IPS-20b (cell line): ENCODE measurements at regions not wholly inside any gene's neighbourhood (a gene's known extent, or its start where the extent isn't known, plus 50 kb on each side); places are given as distances from the start of the nearest gene placed in this dataset.

Experiments used
- H3K27ac ChIP-seq: one replicate; pipeline ENCODE4 v1.5.1; 2013; ENCODE audit warnings: low read length
- H3K27me3 ChIP-seq: 2 replicates; pipeline ENCODE4 v1.6.1; 2013; ENCODE audit warnings: mild to moderate bottlenecking, low read length, inconsistent platforms; ENCODE audit not compliant: insufficient read depth
- H3K36me3 ChIP-seq: 2 replicates; pipeline ENCODE4 v1.6.1; 2013; ENCODE audit warnings: low read depth, mild to moderate bottlenecking, inconsistent platforms, low read length, moderate library complexity; ENCODE audit not compliant: insufficient read depth
- H3K4me1 ChIP-seq: 2 replicates; pipeline ENCODE4 v1.6.1; 2013; ENCODE audit warnings: mild to moderate bottlenecking, control low read depth, inconsistent platforms, low read length, moderate library complexity; ENCODE audit not compliant: insufficient read depth
- H3K4me3 ChIP-seq: 2 replicates; pipeline ENCODE4 v1.5.1; 2013; ENCODE audit warnings: mild to moderate bottlenecking, low read length, inconsistent platforms
- H3K9ac ChIP-seq: 2 replicates; pipeline ENCODE4 v1.6.1; 2013; ENCODE audit warnings: low read depth, mild to moderate bottlenecking, inconsistent platforms, low read length, moderate library complexity
- H3K9me3 ChIP-seq: 2 replicates; pipeline ENCODE4 v1.6.1; 2013; ENCODE audit warnings: mild to moderate bottlenecking, low read depth, low read length, inconsistent platforms; ENCODE audit not compliant: insufficient read depth

GRCh38 chr17:77790143-77790829 lies 168.2 kb upstream of the TNRC6C start:
- Histone ChIP-seq H3K9me3 (no peaks in the 10 kb centered on the region; the same call in 1 of the 2 replicates), H3K27me3 (peaks cover 95% of the 10 kb centered on the region), H3K9ac (peak overlapping the region; percentile 52; the same call in 1 of the 2 replicates), H3K4me3 (peak overlapping the region; percentile 47; the same call in 1 of the 2 replicates), H3K36me3 (no peaks in the 10 kb centered on the region), H3K4me1 (peaks cover 28% of the 10 kb centered on the region), H3K27ac (peak overlapping the region; percentile 33)

GRCh38 chr17:77792626-77793025 lies 165.9 kb upstream of the TNRC6C start:
- peaks cover 12% of the 10 kb centered on the region for H3K4me1 ChIP-seq
- H3K27me3 ChIP-seq = peaks cover 78% of the 10 kb centered on the region
- H3K9me3 ChIP-seq = no peaks in the 10 kb centered on the region; the same call in 1 of the 2 replicates
- H3K9ac ChIP-seq = no peak overlapping the region
- no peak overlapping the region for H3K27ac ChIP-seq
- no peaks in the 10 kb centered on the region for H3K36me3 ChIP-seq
- no peak overlapping the region for H3K4me3 ChIP-seq

- Histone ChIP-seq H3K27ac (no peak overlapping the region), H3K9ac (no peak overlapping the region), H3K4me1 (peaks cover 8% of the 10 kb centered on the region), H3K9me3 (no peaks in the 10 kb centered on the region; the same call in 1 of the 2 replicates), H3K4me3 (no peak overlapping the region), H3K36me3 (no peaks in the 10 kb centered on the region), H3K27me3 (peaks cover 75% of the 10 kb centered on the region)
Observed at GRCh38 chr17:77793146-77793970, 165.1 kb upstream of the TNRC6C start.

GRCh38 chr17:77793971-77794235 lies 164.6 kb upstream of the TNRC6C start:
- H3K27me3 ChIP-seq = peaks cover 75% of the 10 kb centered on the region

GRCh38 chr17:77794846-77795245 lies 163.7 kb upstream of the TNRC6C start:
- Histone ChIP-seq H3K9me3 (no peaks in the 10 kb centered on the region), H3K27me3 (peaks cover 65% of the 10 kb centered on the region), H3K36me3 (no peaks in the 10 kb centered on the region), H3K27ac (no peak overlapping the region), H3K4me1 (peaks cover 6% of the 10 kb centered on the region), H3K4me3 (no peak overlapping the region), H3K9ac (no peak overlapping the region)

More at GRCh38 chr17:77793971-77794235, 164.6 kb upstream of the TNRC6C start:
- Histone ChIP-seq H3K36me3 (no peaks in the 10 kb centered on the region), H3K4me3 (no peak overlapping the region), H3K9me3 (no peaks in the 10 kb centered on the region), H3K9ac (no peak overlapping the region), H3K27ac (no peak overlapping the region), H3K4me1 (peaks cover 6% of the 10 kb centered on the region)

- H3K4me3 ChIP-seq = no peak overlapping the region
- no peak overlapping the region for H3K27ac ChIP-seq
- no peaks in the 10 kb centered on the region for H3K36me3 ChIP-seq
- no peaks in the 10 kb centered on the region for H3K9me3 ChIP-seq
- H3K27me3 ChIP-seq = peaks cover 57% of the 10 kb centered on the region
- no peaks in the 10 kb centered on the region; the same call in 1 of the 2 replicates for H3K4me1 ChIP-seq
- no peak overlapping the region for H3K9ac ChIP-seq
Observed at GRCh38 chr17:77795685-77796084, 162.8 kb upstream of the TNRC6C start.

- Histone ChIP-seq H3K27ac (no peak overlapping the region), H3K4me1 (no peaks in the 10 kb centered on the region), H3K9ac (no peak overlapping the region), H3K9me3 (no peaks in the 10 kb centered on the region), H3K36me3 (no peaks in the 10 kb centered on the region), H3K27me3 (peaks cover 51% of the 10 kb centered on the region), H3K4me3 (no peak overlapping the region)
Observed at GRCh38 chr17:77796176-77796860, 162.2 kb upstream of the TNRC6C start.

- H3K36me3 ChIP-seq = no peaks in the 10 kb centered on the region
- no peak overlapping the region for H3K27ac ChIP-seq
- H3K27me3 ChIP-seq = peaks cover 55% of the 10 kb centered on the region
- no peak overlapping the region for H3K9ac ChIP-seq
- no peak overlapping the region for H3K4me3 ChIP-seq
- no peaks in the 10 kb centered on the region for H3K9me3 ChIP-seq
- peaks cover 3% of the 10 kb centered on the region; the same call in 1 of the 2 replicates for H3K4me1 ChIP-seq
Observed at GRCh38 chr17:77798031-77798430, 160.5 kb upstream of the TNRC6C start.

- Histone ChIP-seq H3K27me3 (peaks cover 55% of the 10 kb centered on the region), H3K4me3 (no peak overlapping the region)
Observed at GRCh38 chr17:77798481-77798880, 160.0 kb upstream of the TNRC6C start.

GRCh38 chr17:77800816-77801215 lies 157.7 kb upstream of the TNRC6C start:
- Histone ChIP-seq H3K36me3 (no peaks in the 10 kb centered on the region), H3K4me1 (peaks cover 7% of the 10 kb centered on the region; the same call in 1 of the 2 replicates), H3K9ac (no peak overlapping the region), H3K27ac (no peak overlapping the region), H3K4me3 (no peak overlapping the region), H3K27me3 (peaks cover 48% of the 10 kb centered on the region), H3K9me3 (no peaks in the 10 kb centered on the region)

More at GRCh38 chr17:77798481-77798880, 160.0 kb upstream of the TNRC6C start:
- Histone ChIP-seq H3K36me3 (no peaks in the 10 kb centered on the region), H3K9ac (no peak overlapping the region), H3K9me3 (no peaks in the 10 kb centered on the region), H3K27ac (no peak overlapping the region), H3K4me1 (peaks cover 7% of the 10 kb centered on the region; the same call in 1 of the 2 replicates)

GRCh38 chr17:77801545-77802332 lies 156.8 kb upstream of the TNRC6C start:
- Histone ChIP-seq H3K36me3 (no peaks in the 10 kb centered on the region), H3K27ac (no peak overlapping the region), H3K9me3 (no peaks in the 10 kb centered on the region), H3K27me3 (peaks cover 46% of the 10 kb centered on the region), H3K9ac (no peak overlapping the region), H3K4me3 (no peak overlapping the region), H3K4me1 (peaks cover 7% of the 10 kb centered on the region; the same call in 1 of the 2 replicates)
